GM15510 (cell line): ENCODE measurements at regions not wholly inside any gene's neighbourhood (a gene's known extent, or its start where the extent isn't known, plus 50 kb on each side); places are given as distances from the start of the nearest gene placed in this dataset.

Experiments
- POLR2A ChIP-seq: IDR thresholded peaks from 3 replicates; pipeline ENCODE4 v1.6.1; 2011; ENCODE audit warnings: borderline replicate concordance; ENCODE audit not compliant: insufficient read length; ENCODE audit errors: extremely low read depth

GRCh38 chr1:212515329-212515760, 82.6 kb downstream of the NENF start:
- no peak for TF ChIP-seq POLR2A

GRCh38 chr1:212518188-212519054, 85.7 kb downstream of the NENF start:
- no peak for TF ChIP-seq POLR2A

DNA sequence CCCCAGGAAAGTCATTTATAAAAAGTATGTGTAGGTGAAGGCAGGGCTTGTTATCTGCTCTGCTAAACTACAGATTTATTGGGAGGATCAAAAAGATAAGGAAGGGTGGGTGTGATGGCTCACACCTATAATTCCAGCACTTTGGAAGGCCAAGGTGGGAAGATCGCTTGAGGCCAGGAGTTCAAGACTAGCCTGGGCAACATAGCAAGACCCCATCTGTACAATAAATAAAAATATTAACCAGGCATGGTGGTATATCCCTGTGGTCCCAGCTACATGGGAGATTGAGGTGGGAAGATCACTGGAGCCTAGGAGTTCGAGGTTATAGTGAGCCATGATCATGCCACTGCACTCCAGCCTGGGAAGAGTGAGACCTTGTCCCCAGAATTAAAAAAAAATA, 86.4 kb downstream of the NENF start:
- TF ChIP-seq POLR2A, result no peak

DNA sequence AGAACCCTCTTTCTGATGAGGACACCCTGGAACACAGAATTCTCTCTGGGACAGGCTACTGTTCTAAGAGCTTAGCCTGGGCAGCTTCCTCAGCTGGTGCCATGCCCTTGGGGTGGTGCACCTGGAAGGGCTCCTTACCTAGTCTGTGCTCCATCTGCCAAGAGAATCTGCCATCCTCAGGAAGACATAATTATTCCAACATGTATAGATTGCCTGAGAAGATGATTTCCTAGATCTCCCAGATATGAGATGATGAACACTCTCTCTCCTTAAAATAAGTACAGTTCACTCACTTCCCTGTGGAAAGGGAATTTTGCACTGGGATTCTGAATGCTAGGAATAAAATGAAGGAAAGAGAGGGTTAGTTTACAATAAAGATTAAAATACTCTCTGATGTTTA, 87.6 kb downstream of the NENF start:
- TF ChIP-seq POLR2A, result no peak

GRCh38 chr1:212520746-212521145, 87.8 kb upstream of the ATF3 start:
- no peak for TF ChIP-seq POLR2A

GRCh38 chr1:212525479-212526110, 83.0 kb upstream of the ATF3 start:
- TF ChIP-seq POLR2A, result no peak

DNA sequence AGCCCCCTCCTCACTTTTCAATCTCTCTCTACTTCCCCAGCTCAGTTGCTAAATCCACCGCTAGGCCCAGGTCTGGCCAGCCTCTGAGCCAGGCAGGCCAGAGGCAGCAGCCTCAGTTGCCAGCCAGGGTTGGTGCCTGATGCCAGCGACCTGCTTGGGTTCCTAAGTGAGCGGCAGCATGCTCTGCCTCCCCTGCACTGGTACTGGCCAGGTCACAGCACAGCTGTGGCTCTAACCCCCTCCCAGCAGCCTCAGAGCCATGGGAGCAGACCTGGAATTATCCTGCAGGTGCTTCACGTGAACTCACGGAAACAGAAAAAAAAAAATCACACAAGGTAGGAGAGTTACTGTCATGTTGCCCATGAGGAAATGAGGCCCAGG, 82.5 kb upstream of the ATF3 start:
- no peak for TF ChIP-seq POLR2A

GRCh38 chr1:212528501-212528900, 80.1 kb upstream of the ATF3 start:
- no peak for TF ChIP-seq POLR2A

DNA sequence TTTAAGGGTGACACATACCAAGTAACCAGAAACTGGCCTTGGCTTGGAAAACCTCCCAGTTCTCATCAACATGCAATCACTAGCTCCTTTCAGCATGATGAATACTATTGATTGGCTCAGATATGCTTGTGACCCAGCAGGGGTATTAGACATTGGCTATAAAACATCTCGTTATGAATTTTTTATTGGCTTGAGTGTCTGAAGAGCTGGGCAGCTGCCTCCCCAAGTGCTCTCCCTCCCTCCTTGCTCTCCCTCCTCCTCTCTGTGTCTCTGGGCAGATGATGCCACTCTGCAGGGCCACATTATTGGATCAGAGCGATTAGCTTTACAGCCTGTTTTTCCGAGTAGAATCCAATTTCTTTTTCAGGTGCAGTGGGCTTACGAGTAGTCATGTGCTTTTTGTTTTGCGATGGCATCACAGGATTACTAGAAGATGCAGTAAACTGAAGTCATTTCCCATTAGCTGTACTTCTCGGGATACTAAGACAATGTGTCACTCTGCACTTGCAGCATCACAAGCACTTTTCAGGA, 79.3 kb upstream of the ATF3 start:
- TF ChIP-seq POLR2A, result no peak

GRCh38 chr1:212531267-212531666, 77.3 kb upstream of the ATF3 start:
- no peak for TF ChIP-seq POLR2A

- no peak for TF ChIP-seq POLR2A
These were observed 76.8 kb upstream of the ATF3 start for GRCh38 chr1:212531796-212532195.

- TF ChIP-seq POLR2A, result no peak
These were observed 76.0 kb upstream of the ATF3 start for GRCh38 chr1:212532469-212533147.

- TF ChIP-seq POLR2A, result no peak
These were observed 75.4 kb upstream of the ATF3 start for GRCh38 chr1:212533148-212533517.

DNA sequence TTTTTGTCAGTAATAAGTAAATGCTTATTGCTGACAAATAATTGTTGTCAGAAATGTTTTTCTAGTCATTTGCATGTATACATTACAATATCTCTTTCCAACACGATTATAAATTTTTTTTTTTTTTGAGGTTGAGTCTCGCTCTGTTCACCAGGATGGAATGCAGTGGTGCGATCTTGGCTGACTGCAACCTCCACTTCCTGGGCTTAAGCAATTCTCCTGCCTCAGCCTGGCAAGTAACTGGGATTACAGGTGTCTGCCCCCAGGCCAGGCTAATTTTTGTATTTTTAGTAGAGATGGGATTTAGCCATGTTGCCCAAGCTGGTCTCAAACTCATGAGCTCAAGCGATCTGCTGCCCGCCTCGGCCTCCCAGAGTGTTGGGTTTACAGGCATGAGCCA, 72.0 kb upstream of the ATF3 start:
- TF ChIP-seq POLR2A, result no peak

DNA sequence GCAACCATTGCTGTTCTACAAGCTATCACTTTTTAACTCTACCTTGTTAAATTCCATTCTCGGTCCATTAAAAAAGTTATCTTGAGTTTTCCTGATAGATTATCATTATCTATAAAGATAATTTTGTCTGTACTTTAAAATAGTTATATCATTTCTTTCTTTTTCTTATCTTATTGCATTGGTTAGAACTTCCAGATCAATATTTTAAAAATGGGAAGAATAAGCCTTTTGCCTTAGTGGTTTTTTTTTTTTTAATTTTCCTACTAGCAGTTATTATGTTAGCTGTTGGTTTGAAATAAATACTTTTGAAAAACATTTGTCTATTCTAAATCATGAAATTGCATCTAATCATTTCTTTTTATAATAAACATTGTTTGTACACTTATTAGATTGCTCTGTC, 71.0 kb upstream of the ATF3 start:
- no peak for TF ChIP-seq POLR2A
